Fibroblast of skin of right quadriceps (primary cell): ENCODE measurements at regions not wholly inside any gene's neighbourhood (a gene's known extent, or its start where the extent isn't known, plus 50 kb on each side); places are given as distances from the start of the nearest gene placed in this dataset.
"Not testable (repeated sequence)": the region's sequence is repeated elsewhere in the genome, so short reads cannot be mapped to it uniquely, and the experiment has no call there.

Source experiments
- DNase-seq: peaks from one replicate; pipeline ENCODE4 v3.0.0-alpha.2; 2013

DNA sequence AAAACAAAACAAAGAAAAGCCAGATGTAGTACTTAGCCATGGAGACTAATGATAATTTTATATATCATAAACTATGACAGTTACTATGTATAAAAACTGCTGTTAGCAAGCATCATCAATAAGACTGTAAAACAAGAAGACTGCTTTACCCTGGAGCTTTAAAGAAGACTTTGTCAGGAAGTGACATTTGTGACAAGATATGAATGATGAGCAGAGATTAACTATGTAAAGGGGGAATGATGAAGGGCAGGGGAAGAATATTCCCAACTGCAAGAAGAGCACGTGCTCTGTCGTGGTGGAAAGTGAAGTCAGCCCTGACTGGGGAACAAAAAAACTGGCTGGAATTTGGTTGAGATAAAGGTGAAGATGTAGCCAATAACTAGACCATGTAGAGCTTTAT is 617.1 kb upstream of the AMOT start:
- DNase-seq = no peak

DNA sequence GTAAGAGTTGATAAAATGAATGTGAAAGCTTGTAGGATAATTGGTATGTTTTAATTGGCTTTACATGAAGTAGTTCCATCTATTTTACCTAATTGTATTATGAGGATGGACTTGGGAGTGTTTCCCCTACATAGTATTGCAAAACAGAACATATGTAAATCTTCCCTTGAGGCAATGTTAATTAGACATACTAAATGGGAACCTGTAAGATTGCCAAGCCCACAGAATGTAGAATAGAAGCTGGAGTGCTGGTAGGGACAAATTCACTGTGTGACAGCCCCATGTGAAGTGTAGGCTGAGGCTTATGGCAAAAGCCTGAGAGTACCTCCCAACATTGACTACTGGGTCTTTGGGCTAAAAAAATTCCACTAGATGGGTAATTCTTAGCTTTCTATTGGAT is 615.0 kb upstream of the AMOT start:
- no peak for DNase-seq

DNA sequence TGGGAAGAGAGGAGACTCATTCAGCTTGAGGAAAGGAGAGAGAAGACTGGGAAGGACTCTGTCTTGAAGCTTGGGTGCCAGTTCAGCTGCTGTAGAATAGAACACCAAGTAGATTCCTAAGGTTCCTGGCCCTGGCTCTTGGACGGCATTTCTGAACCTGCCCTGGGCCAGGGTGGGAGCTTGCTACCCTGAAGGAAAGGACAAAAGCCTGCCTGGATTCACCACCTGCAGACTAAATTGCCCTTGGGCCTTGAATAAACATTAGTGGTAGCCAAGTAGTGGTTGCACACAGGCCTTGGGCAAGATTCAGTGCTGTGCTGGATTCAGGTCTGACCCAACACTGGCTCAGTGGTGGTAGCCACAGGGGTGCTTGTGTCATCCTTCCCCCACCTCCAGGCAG is 588.4 kb upstream of the AMOT start:
- DNase-seq = no peak

DNA sequence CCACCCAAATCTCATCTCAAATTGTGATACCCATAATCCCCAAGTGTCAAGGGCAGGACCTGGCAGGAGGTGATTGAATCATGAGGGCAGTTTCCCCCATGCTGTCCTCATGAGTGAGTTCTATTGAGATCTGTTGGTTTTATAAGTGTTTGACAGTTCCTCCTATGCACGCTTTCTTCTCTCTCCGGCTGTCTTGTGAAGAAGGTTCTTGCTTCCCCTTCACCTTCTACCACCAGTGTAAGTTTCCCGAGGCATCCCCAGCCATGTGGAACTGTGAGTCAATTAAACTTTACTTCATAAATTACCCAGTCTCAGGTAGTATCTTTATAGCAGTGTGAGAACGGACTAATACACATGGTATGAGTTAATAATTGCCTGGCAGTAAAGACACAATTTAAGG is 581.7 kb upstream of the AMOT start:
- no peak for DNase-seq

DNA sequence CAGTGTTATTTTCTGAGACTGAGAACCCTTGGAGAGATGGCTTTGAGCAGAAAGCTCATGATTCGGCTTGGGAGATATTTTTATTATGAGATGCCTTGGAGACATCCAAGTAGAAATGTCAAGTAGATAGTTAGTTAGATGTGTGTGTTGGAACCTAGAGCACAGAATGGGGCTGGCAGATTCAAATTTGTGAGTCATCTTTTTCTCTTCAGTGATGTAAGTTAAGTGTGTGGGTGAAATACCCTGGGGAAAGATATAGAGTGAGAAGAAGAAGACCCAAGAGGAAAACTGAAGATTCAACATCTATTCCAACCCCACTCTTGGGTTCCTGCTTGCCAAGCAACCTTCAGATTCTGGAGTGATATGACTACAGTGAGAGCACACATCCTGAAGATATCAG is 580.8 kb upstream of the AMOT start:
- no peak for DNase-seq

DNA sequence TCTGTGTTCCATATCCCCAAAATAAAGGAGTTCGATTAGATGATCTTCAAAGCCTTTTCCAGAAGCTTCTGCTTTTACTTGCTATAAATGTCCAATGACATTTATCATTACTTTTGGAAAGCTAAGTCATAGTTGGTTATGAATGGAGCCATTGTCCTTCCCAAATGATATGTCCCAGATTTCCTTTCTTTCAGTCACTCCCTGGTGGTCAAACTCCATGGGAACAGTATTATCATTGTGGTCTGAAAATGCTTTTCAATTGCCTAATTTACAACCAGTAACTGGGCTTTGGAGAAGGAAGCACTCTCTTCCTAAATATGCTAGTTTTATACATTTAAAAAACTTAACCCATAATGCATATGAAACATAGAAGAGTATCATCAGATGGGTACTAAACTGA is 571.5 kb upstream of the AMOT start:
- no peak for DNase-seq

DNA sequence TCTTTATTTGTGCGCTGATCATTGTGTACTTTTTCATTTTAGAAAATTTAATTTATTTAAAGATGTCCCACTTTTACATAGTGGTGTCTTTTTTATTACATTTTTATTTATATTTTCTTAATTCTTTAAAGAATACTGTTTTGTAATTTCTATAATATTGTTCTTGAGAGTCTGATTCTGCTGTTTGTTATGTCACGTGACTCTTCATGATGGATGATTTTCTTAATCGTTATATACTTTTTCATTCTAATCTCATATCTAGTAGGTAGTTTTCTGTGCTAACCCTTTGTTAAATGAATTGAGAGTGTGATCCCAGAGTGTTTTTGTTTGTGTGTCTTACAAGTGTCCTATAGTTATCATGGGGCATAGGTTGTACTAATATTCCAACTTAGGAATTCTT is 568.2 kb upstream of the AMOT start:
- DNase-seq = no peak

DNA sequence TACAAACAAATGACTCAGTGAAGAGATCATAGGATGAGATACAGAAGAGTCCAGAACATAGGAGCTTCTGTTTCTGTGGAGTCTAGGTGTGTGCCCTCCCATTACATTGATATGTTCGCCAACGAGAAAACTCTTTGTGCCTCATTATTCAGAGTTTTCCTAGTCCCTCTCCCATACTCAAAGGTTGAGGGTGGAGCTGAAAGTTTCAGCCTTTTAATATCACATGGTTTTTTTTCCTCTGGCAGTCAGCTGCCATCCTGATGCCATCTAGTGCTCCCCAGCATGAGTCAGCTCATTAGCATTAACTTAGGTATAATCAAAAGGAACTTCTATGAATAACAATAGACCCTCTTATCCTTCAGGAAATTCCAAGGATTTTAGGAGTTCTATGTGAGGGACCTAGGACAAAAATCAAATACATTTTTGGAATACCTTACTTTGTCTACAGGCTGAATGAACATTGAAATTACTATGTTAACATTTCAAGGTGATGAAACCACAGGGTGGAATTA is 559.6 kb upstream of the AMOT start:
- DNase-seq = no peak

DNA sequence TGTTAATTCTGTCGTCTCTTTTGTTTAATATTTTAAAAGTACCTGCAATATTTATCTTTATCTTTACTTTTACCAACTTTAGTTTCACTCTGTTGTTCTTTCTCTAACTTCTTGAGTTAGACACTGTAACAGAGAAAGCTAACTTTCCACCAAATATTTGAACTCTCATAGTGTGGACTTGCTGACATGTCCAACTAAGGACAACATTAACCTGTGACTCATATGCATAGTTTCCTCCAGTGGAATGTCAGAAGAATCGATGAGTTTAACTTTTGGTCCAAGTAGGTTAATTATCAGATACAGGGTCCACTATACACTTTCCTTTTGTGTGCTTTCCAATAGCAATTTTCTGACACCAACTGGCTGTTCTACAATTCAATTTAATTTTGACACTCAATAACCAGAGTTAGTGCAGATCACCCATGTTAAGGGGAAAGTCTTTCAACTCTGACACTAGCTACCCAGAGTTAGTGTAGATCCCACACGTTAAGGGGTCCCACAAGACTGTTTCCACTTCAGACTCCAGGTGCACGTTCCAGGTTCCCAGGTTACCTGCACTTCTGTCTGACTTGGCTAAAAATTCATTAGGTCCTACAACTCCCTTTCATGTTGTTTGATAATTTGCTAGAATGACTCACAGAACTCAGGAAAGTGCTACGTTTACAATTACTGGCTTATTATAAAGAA is 559.0 kb upstream of the AMOT start:
- no peak for DNase-seq

DNA sequence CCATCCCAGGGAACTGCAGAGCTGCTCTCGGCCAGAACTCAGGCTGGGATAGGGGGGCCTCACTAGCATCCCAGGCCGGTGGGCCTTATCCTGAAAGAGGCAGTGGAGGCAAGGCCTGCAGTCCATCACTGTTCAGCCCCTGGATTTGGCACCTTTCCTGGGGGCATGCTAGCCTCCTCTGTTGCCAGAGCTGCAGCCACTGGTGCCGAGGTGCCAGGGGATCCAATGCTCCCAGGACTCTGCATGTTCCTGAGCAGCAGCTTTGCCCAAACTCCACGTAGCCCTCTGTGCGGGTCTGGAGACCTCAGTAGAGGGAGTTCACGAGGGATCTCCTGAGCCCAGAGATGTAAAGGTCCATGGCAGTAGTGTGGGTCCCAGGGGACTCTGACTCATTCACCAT is 551.7 kb upstream of the AMOT start:
- no peak for DNase-seq

DNA sequence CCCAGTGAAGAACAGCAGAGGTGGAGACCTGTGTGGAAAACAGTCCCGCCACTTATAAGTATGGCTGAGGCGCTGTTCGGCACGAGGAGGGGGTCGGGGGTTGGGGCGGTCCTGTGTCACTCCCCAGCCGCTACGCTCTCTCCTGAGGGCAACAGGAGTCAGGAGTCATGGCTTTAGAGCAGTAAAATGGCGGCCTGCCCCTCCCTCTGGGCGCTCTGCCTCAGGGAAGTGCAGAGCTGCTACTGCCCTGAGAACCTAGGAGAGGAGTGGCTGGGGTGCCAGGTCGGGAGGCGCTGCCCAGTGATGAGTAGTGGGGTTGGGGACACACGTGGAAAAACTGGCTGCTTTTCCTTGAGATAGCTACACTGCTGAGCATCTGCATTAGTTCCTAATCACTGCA is 551.2 kb upstream of the AMOT start:
- no peak for DNase-seq

DNA sequence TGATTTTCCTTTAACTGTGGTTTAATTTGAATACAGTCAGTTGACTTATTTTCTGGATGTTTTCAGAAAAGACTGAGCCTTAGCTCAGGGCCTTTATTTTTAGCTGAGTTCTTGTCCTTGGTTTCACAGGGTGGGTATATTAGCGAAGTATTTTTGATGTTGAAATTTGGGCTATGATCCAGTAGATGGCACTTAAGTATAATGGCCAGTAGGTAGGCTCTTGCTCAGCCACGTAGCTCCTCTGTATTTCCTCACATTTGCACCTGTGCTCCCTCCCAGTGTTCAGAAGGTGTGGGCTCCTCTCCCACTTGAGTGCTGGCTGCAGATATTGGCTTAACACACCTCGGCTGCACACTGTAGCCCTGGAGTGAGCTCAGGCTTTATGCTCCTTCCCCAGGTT is 549.9 kb upstream of the AMOT start:
- no peak for DNase-seq

DNA sequence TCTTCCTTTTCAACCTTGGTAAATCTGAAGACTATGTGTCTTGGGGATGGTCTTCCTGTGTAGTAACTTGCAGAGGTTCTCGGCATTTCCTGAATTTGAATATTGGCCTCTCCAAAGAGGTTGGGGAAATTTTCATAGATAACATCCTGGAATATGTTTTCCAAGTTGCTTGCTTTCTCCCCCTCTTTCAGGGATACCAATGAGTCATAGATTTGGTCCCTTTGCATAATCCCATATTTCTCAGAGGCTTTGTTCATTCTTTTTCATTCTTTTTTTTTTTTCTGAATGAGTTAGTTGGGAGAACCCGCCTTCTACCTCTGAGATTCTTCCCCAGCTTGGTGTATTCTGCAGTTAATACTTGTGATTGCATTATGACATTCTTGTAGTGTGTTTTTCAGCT is 549.2 kb upstream of the AMOT start:
- DNase-seq = no peak

DNA sequence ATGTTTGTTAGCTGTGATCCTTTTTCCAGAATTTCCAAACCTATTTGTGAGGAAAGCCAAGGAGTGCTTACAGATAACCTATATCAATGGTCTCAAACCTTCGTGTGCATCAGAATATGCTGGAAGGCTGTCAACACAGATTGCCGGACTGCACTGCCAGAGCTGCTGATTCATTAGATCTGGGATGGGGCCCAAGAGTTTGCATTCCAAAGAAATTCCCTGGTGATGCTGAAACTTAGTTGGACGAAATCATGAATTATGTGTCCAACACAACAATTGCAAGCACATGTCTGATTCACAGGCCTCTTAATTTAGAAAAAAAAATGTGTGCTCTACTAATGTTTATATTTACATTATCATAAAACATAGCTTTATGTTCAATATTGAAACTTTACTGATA is 544.0 kb upstream of the AMOT start:
- peak; percentile 85 for DNase-seq

DNA sequence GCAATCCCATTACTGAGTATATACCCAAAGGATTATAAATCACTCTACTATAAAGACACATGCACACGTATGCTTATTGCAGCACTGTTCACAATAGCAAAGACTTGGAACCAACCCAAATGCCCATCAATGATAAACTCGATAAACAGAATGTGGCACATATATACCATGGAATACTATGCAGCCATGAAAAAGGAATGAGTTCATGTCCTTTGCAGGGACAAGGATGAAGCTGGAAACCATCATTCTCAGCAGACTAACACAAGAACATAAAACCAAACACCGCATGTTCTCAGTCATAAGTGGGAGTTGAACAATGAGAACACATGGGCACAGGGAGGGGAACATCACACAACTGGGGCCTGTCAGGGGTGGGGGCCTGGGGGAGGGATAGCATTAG is 532.8 kb upstream of the AMOT start:
- DNase-seq = not testable (repeated sequence)

DNA sequence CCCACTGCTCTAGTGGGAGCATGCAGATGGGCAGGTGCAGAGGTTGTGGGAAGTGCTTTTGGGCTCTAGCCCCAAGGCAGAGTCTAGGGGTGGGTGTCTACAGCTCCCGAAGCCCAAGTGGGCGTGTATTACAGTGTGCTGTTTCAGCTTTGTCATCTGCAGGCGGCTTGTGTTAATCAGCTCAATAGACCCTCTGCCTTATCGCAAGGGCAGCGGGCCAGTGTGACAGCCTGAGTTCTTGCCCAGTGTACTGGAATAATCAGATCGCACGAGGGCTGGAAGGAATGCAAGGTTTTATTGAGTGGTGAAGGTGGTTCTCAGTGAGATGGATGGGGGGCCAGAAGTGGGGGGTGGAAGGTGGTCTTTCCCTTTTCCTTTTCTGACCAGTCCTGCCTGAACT is 529.4 kb upstream of the AMOT start:
- DNase-seq = no peak

DNA sequence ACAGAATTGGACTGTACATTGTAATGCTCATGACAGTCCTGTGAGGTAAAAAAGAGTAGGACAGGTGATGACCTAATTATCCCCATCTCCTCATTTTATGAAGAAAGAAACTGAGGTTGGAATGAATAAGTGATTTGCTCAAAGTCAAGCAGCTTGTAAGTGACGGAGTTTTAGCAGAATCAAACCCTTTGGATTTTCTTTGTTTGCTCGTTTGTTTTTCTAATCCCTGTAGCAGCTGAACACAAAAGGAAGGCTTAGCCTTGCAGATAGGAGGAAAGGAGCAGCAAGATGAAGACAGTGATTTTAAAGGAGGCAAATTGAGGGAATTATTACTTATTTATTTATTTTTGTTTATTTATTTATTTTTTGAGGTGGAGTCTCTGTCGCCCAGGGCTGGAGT is 528.4 kb upstream of the AMOT start:
- DNase-seq = no peak

DNA sequence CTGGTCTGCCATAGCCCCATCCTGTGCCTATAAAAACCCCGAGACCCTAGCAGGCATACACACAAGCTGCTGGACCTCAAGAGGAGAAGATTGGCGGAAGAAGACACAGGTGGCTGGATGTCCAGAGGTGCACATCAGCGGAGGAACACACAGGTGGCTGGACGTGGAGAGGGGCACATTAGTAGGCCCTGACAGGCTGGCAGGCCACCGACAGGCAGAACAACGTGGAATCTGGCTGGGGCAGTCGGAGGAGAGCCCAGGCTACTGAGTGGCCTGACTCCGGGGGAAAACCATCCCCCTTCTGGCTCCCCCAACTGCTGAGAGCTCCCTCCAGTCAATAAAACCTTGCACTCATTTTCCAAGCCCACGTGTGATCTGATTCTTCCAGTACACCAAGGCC is 512.5 kb upstream of the AMOT start:
- no peak for DNase-seq

DNA sequence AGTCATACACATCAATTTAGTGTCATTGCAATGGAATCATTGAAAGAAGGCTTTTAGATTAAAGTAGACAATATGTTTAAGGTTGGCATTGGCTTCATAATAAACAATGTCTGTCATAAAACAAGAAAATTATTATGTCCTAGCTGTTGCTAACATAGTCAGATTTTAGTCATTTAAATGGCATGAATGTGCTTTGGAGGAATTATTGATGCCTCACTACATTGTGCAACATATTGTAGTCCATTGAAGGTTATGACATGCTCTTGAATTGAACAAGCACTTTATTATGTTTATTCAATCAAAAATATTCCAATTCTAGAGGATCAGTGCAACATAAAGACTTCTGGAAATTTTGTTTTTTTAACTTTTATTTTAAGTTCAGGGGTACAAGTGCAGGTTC is 489.8 kb upstream of the AMOT start:
- no peak for DNase-seq

DNA sequence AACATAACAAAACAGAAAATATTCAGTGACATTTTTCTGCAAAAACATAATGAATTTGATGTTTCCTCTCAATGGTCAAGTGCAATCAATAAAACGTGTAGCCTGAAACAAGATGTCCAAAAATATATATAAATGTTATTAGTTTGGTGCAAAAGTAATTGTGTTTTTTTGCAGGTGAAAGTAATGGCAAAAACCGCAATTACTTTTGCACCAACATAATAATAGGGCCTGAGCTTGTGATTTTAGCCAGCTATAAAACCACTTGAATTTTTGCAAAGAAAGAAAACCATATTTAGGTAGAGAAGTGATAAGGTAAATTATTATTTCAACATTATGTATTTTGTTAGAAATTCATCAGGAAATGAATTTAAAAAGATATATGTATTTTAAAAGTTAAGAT is 475.3 kb upstream of the AMOT start:
- DNase-seq = no peak

DNA sequence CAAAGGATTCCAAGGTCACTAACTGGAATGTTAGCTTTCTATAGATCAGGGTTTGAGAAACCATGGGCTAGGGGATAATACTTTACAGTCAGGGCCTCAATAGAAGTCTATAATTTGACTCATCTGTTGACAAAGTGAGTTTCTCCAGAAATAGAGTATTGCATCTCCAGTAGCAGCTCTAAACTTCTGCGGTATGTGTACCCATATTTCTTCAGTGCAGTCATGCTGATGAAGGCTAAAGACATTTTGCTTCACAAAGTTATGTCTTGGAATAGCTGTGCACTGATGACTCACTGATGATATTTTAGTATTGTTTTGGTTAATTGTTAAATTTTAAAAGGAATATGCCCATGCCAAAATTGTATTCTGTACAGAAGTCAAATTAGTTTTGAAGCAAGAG is 464.9 kb upstream of the AMOT start:
- peak; percentile 74 for DNase-seq

DNA sequence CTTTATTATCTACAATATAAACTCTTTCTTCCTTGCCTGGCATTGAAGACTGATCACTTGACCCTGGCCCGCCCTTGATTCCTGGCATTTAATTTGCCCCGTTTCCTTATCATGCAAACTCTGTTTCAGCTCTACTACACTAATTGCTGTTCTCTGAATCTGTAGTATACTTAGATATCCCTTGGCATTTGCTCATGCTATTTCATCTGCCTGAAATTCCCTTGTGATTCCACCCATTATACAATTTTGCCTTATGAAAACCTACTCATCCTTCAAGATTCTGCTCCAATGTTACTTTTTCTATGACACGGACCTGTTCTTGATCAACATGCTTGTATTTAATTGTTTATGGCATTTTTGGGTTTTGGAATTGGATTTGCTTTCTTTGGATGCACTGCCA is 459.9 kb upstream of the AMOT start:
- no peak for DNase-seq

DNA sequence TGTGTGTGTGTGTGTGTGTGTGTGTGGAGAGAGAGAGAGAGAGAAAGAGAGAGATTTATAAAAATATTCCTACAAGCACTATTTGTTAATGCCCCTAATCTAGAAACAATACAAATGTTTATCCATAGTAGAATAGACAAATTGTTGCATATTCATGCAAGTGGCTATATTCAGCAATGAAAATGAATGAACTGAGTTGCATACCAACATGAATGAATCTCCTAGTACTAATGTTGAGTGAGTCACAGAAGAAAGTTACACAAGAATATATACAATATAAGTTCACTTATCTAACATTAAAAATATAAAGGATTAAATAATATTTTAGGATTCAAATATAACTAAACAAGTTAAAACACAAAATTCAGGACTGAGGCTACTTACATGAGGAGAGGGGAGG is 456.8 kb upstream of the AMOT start:
- peak; percentile 1 for DNase-seq

DNA sequence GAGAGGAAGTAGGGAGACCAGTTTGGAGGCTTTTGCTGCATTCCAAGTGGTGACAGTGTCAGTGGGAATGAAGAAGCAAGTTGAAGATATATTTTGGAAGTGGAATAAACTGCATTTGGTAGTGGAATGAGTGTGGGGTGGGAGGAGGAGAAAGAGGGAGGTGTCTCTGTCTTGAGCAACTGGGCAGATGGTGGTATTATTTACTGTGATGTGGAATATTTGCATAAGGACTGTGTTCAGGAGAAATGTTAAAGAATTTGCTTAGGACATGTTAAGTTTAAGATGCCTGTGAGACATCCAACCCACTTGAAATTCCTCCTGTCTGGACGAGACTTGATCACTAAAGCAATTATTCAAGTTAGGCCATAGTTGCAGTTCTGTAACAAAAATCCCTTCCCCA is 448.9 kb upstream of the AMOT start:
- DNase-seq = no peak

DNA sequence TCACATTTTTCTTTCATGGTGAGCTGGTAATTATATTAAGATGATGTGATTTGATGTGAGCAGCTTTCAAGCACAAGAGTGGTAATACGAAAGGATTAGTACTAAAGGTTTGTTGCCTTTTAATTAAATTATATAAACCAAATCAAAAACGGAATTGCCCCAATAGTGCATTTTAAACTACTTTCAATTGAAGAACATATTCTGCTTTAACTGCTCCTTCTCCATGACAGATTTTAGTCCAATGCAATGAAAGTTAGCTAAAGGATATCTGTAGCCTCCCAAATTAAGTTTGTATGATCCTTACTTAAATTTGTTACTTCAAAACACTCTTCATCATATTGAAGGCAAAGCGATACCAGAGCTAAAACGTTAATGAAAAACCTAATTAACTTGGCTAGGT is 447.1 kb upstream of the AMOT start:
- DNase-seq = no peak

DNA sequence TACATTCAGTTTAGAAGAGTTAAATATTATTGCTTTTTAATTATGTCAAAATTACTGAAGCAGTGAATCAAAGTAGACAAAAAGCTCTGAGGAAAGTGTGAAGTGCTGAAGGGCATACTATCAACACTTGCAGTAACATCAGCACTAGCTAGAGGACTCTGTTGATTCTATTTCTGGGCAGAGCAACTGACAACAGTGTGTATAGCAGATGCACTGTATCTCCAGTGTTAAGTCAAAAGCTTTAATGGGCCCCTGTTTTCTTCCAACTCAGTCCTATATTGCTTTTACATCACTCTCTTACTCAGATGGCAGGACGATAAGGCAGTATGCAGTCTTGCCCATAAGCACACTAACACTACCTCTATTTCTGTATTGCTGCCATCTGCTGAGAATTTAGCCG is 435.2 kb upstream of the AMOT start:
- no peak for DNase-seq
